ENCODE measurements at regions not wholly inside any gene's neighbourhood (a gene's known extent, or its start where the extent isn't known, plus 50 kb on each side); places are given as distances from the start of the nearest gene placed in this dataset.
A peak's percentile ranks its signal among the peaks of the same experiment; 100 is the strongest.

GRCh38 chr21:35220301-35220700 is 171.2 kb upstream of the RUNX1 start:
- H3K4me3 Mint-ChIP-seq: no peak overlapping the region
- no peaks in the 10 kb centered on the region for H3K9me3 Mint-ChIP-seq (ENCODE audit: low read depth)
- H3K36me3 Mint-ChIP-seq: no peaks in the 10 kb centered on the region
- no peaks in the 10 kb centered on the region for H3K27me3 Mint-ChIP-seq
- H3K4me1 Mint-ChIP-seq (ENCODE audit: low read depth): peaks cover 31% of the 10 kb centered on the region
- no peak overlapping the region for H3K27ac Mint-ChIP-seq

GRCh38 chr21:35219719-35220118 is 170.6 kb upstream of the RUNX1 start:
- Mint-ChIP-seq H3K4me3 (no peak overlapping the region), H3K36me3 (no peaks in the 10 kb centered on the region), H3K9me3 (ENCODE audit: low read depth) (no peaks in the 10 kb centered on the region), H3K4me1 (ENCODE audit: low read depth) (peaks cover 31% of the 10 kb centered on the region), H3K27me3 (no peaks in the 10 kb centered on the region), H3K27ac (peak overlapping the region; percentile 41)

GRCh38 chr21:35219291-35219690 is 170.2 kb upstream of the RUNX1 start:
- no peak overlapping the region for H3K4me3 Mint-ChIP-seq
- no peak overlapping the region for H3K27ac Mint-ChIP-seq
- no peaks in the 10 kb centered on the region for H3K36me3 Mint-ChIP-seq
- H3K9me3 Mint-ChIP-seq (ENCODE audit: low read depth): no peaks in the 10 kb centered on the region
- H3K27me3 Mint-ChIP-seq: no peaks in the 10 kb centered on the region
- peaks cover 31% of the 10 kb centered on the region for H3K4me1 Mint-ChIP-seq (ENCODE audit: low read depth)

- H3K4me3 Mint-ChIP-seq: no peak overlapping the region
- peak overlapping the region; percentile 13 for H3K27ac Mint-ChIP-seq
- H3K4me1 Mint-ChIP-seq (ENCODE audit: low read depth): peaks cover 15% of the 10 kb centered on the region
- no peaks in the 10 kb centered on the region for H3K9me3 Mint-ChIP-seq (ENCODE audit: low read depth)
- H3K27me3 Mint-ChIP-seq: peaks cover 2% of the 10 kb centered on the region
- H3K36me3 Mint-ChIP-seq: peaks cover 3% of the 10 kb centered on the region
Measured at GRCh38 chr21:35217504-35218060, 168.5 kb upstream of the RUNX1 start.

GRCh38 chr21:35216996-35217395 is 167.9 kb upstream of the RUNX1 start:
- H3K4me1 Mint-ChIP-seq (ENCODE audit: low read depth): peaks cover 10% of the 10 kb centered on the region
- no peak overlapping the region for H3K27ac Mint-ChIP-seq
- no peaks in the 10 kb centered on the region for H3K9me3 Mint-ChIP-seq (ENCODE audit: low read depth)
- H3K27me3 Mint-ChIP-seq: peaks cover 2% of the 10 kb centered on the region
- no peak overlapping the region for H3K4me3 Mint-ChIP-seq
- H3K36me3 Mint-ChIP-seq: peaks cover 3% of the 10 kb centered on the region

GRCh38 chr21:35215870-35216269 is 166.8 kb upstream of the RUNX1 start:
- Mint-ChIP-seq H3K4me1 (ENCODE audit: low read depth) (peaks cover 8% of the 10 kb centered on the region), H3K27me3 (peaks cover 2% of the 10 kb centered on the region), H3K4me3 (no peak overlapping the region), H3K27ac (no peak overlapping the region), H3K36me3 (peaks cover 3% of the 10 kb centered on the region), H3K9me3 (ENCODE audit: low read depth) (no peaks in the 10 kb centered on the region)

GRCh38 chr21:35212393-35213127 is 163.5 kb upstream of the RUNX1 start:
- H3K4me1 Mint-ChIP-seq (ENCODE audit: low read depth): peaks cover 2% of the 10 kb centered on the region
- H3K27me3 Mint-ChIP-seq: peaks cover 2% of the 10 kb centered on the region
- H3K27ac Mint-ChIP-seq: no peak overlapping the region
- H3K36me3 Mint-ChIP-seq: peaks cover 10% of the 10 kb centered on the region
- H3K4me3 Mint-ChIP-seq: no peak overlapping the region
- H3K9me3 Mint-ChIP-seq (ENCODE audit: low read depth): peaks cover 12% of the 10 kb centered on the region

- H3K36me3 Mint-ChIP-seq: peaks cover 10% of the 10 kb centered on the region
- peaks cover 2% of the 10 kb centered on the region for H3K27me3 Mint-ChIP-seq
- no peak overlapping the region for H3K27ac Mint-ChIP-seq
- peaks cover 12% of the 10 kb centered on the region for H3K9me3 Mint-ChIP-seq (ENCODE audit: low read depth)
- peaks cover under 1% of the 10 kb centered on the region for H3K4me1 Mint-ChIP-seq (ENCODE audit: low read depth)
- no peak overlapping the region for H3K4me3 Mint-ChIP-seq
Measured at GRCh38 chr21:35211782-35212181, 162.7 kb upstream of the RUNX1 start.

- H3K4me3 Mint-ChIP-seq: no peak overlapping the region
Measured at GRCh38 chr21:35210093-35210492, 161.0 kb upstream of the RUNX1 start.

GRCh38 chr21:35208810-35209517 is 159.9 kb upstream of the RUNX1 start:
- Mint-ChIP-seq H3K27me3 (peaks cover 1% of the 10 kb centered on the region), H3K4me3 (no peak overlapping the region), H3K27ac (no peak overlapping the region), H3K36me3 (peaks cover 10% of the 10 kb centered on the region), H3K9me3 (ENCODE audit: low read depth) (peaks cover 12% of the 10 kb centered on the region), H3K4me1 (ENCODE audit: low read depth) (peaks cover 21% of the 10 kb centered on the region)

More at GRCh38 chr21:35210093-35210492, 161.0 kb upstream of the RUNX1 start:
- H3K36me3 Mint-ChIP-seq: peaks cover 10% of the 10 kb centered on the region
- no peak overlapping the region for H3K27ac Mint-ChIP-seq
- H3K9me3 Mint-ChIP-seq (ENCODE audit: low read depth): peaks cover 12% of the 10 kb centered on the region
- peaks cover 2% of the 10 kb centered on the region for H3K27me3 Mint-ChIP-seq
- H3K4me1 Mint-ChIP-seq (ENCODE audit: low read depth): peaks cover 15% of the 10 kb centered on the region

GRCh38 chr21:35208104-35208503 is 159.0 kb upstream of the RUNX1 start:
- peaks cover 6% of the 10 kb centered on the region for H3K36me3 Mint-ChIP-seq
- H3K27me3 Mint-ChIP-seq: no peaks in the 10 kb centered on the region
- H3K4me3 Mint-ChIP-seq: no peak overlapping the region
- H3K9me3 Mint-ChIP-seq (ENCODE audit: low read depth): peaks cover 12% of the 10 kb centered on the region
- peaks cover 21% of the 10 kb centered on the region for H3K4me1 Mint-ChIP-seq (ENCODE audit: low read depth)
- no peak overlapping the region for H3K27ac Mint-ChIP-seq

- H3K27me3 Mint-ChIP-seq: no peaks in the 10 kb centered on the region
- peaks cover 6% of the 10 kb centered on the region for H3K36me3 Mint-ChIP-seq
- peaks cover 12% of the 10 kb centered on the region for H3K9me3 Mint-ChIP-seq (ENCODE audit: low read depth)
- H3K4me1 Mint-ChIP-seq (ENCODE audit: low read depth): peaks cover 21% of the 10 kb centered on the region
- H3K27ac Mint-ChIP-seq: no peak overlapping the region
- H3K4me3 Mint-ChIP-seq: no peak overlapping the region
Measured at GRCh38 chr21:35207322-35207721, 158.2 kb upstream of the RUNX1 start.

- Mint-ChIP-seq H3K27me3 (no peaks in the 10 kb centered on the region), H3K27ac (peak overlapping the region; percentile 66), H3K4me1 (ENCODE audit: low read depth) (peaks cover 21% of the 10 kb centered on the region), H3K4me3 (peak overlapping the region; percentile 60), H3K9me3 (ENCODE audit: low read depth) (peaks cover 12% of the 10 kb centered on the region), H3K36me3 (peaks cover 6% of the 10 kb centered on the region)
Measured at GRCh38 chr21:35206141-35207125, 157.3 kb upstream of the RUNX1 start.

GRCh38 chr21:35204850-35205541 is 155.9 kb upstream of the RUNX1 start:
- Mint-ChIP-seq H3K27me3 (no peaks in the 10 kb centered on the region), H3K4me3 (peak overlapping the region; percentile 87), H3K36me3 (peaks cover 6% of the 10 kb centered on the region), H3K27ac (peak overlapping the region; percentile 91), H3K9me3 (ENCODE audit: low read depth) (peaks cover 5% of the 10 kb centered on the region), H3K4me1 (ENCODE audit: low read depth) (peaks cover 21% of the 10 kb centered on the region)

All from activated naive CD8-positive, alpha-beta T cell (primary cell).